Lower leg skin (tissue), 4 donors: ENCODE measurements at regions not wholly inside any gene's neighbourhood (a gene's known extent, or its start where the extent isn't known, plus 50 kb on each side); places are given as distances from the start of the nearest gene placed in this dataset.

Experiments
- DNase-seq, 2 donors: peaks; one replicate each; pipeline ENCODE4 v3.0.0-alpha.2; 2019; ENCODE audit warnings: low spot score in 2 of 2
- H3K4me3 ChIP-seq: fragments of 200-600 bp; sonication (generic); 2 replicates; pipeline ENCODE4 v1.5.1; 2017; ENCODE audit warnings: mild to moderate bottlenecking, low read depth; ENCODE audit not compliant: poor library complexity, severe bottlenecking
- CTCF ChIP-seq, 3 donors: fragments of 450-650 bp; IDR thresholded peaks; one replicate each; pipeline ENCODE4 v1.5.1; 2016; ENCODE audit warnings: antibody characterized with exemption in 3 of 3, mild to moderate bottlenecking in 3 of 3, moderate library complexity in 2 of 3
- POLR2A ChIP-seq, 2 donors: fragments of 450-650 bp; IDR thresholded peaks; one replicate each; pipeline ENCODE4 v1.6.1; 2016 to 2017; ENCODE audit warnings: antibody characterized with exemption in 2 of 2, mild to moderate bottlenecking in 1 of 2, moderate library complexity in 1 of 2
- WGBS, 2 donors: methylation state at CpG; one replicate each; pipeline ENCODE4 v1.1.5; 2018; 5-methylcytosine and 5-hydroxymethylcytosine counted together
- intact Hi-C: fragments of 100-400 bp; cut with DNase I; formaldehyde crosslinking; loops from one replicate; pipeline ENCODE4 v1.15.0; 2023; ENCODE audit warnings: low total_unique reads

GRCh38 chr5:133734916-133735315 lies 122.6 kb upstream of the FSTL4 start:
- H3K4me3 ChIP-seq, result no peak overlapping the region
- DNase-seq, result peak in 1 of 2 donors; percentile 17
- TF ChIP-seq CTCF (IDR thresholded peaks at IDR 0.05) (no peak), POLR2A (IDR thresholded peaks at IDR 0.05) (no peak)
- intact Hi-C loops, result no loop called here
- 87 to 90% methylated on average over 8 of the region's 8 CpGs for whole genome bisulfite sequencing, 2 donors

- WGBS, 2 donors, result 92 to 95% methylated on average over 10 of the region's 10 CpGs
- intact Hi-C loops, result no loop called here
- no peak for TF ChIP-seq POLR2A (IDR thresholded peaks at IDR 0.05)
- TF ChIP-seq CTCF (IDR thresholded peaks at IDR 0.05), result no peak
- peak in 1 of 2 donors; percentile 46 for DNase-seq
- no peak overlapping the region for H3K4me3 ChIP-seq
These were observed 120.2 kb upstream of the FSTL4 start for GRCh38 chr5:133732536-133732935.

GRCh38 chr5:133731951-133732350 lies 119.6 kb upstream of the FSTL4 start:
- peak in 1 of 2 donors; percentile 21 for DNase-seq
- no peak for TF ChIP-seq CTCF (IDR thresholded peaks at IDR 0.05)
- no peak for TF ChIP-seq POLR2A (IDR thresholded peaks at IDR 0.05)
- intact Hi-C loops, result no loop called here
- WGBS, 2 donors, result 78 to 91% methylated on average over 3 of the region's 3 CpGs
- H3K4me3 ChIP-seq, result no peak overlapping the region

GRCh38 chr5:133730866-133731265 lies 118.5 kb upstream of the FSTL4 start:
- no peak overlapping the region for H3K4me3 ChIP-seq
- WGBS, 2 donors, result 88 to 91% methylated on average over 7 of the region's 7 CpGs
- TF ChIP-seq CTCF (IDR thresholded peaks at IDR 0.05) (no peak), POLR2A (IDR thresholded peaks at IDR 0.05) (no peak)
- no peak for DNase-seq
- intact Hi-C loops, result no loop called here

- peak in 1 of 2 donors; percentile 36 for DNase-seq
- intact Hi-C loops, result no loop called here
- TF ChIP-seq POLR2A (IDR thresholded peaks at IDR 0.05), result no peak
- no peak for TF ChIP-seq CTCF (IDR thresholded peaks at IDR 0.05)
- H3K4me3 ChIP-seq, result no peak overlapping the region
- 89% methylated on average over 6 of the region's 6 CpGs for WGBS, 2 donors
These were observed 118.0 kb upstream of the FSTL4 start for GRCh38 chr5:133730346-133730745.

GRCh38 chr5:133729800-133730199 lies 117.5 kb upstream of the FSTL4 start:
- no peak overlapping the region for H3K4me3 ChIP-seq
- WGBS, 2 donors, result 78 to 95% methylated on average over 3 of the region's 3 CpGs
- TF ChIP-seq POLR2A (IDR thresholded peaks at IDR 0.05) (no peak), CTCF (IDR thresholded peaks at IDR 0.05) (no peak)
- peak in 1 of 2 donors; percentile 42 for DNase-seq
- intact Hi-C loops, result no loop called here
